ENCODE measurements at regions not wholly inside any gene's neighbourhood (a gene's known extent, or its start where the extent isn't known, plus 50 kb on each side); places are given as distances from the start of the nearest gene placed in this dataset.

- Histone ChIP-seq H2AFZ (ENCODE audit: low read length) (no peak overlapping the region), H3K4me3 (ENCODE audit: low read length) (no peak overlapping the region), H3K36me3 (ENCODE audit: insufficient read depth, low read length) (no peaks in the 10 kb centered on the region), H3K9ac (ENCODE audit: low read length) (no peak overlapping the region), H4K20me1 (ENCODE audit: insufficient read depth, low read depth, low read length) (no peaks in the 10 kb centered on the region), H3K79me2 (ENCODE audit: low read length) (no peaks in the 10 kb centered on the region), H3K9me2 (replicated peaks; ENCODE audit: insufficient read depth, low read length) (no peaks in the 10 kb centered on the region), H3K4me1 (ENCODE audit: low read length) (no peaks in the 10 kb centered on the region), H3K9me3 (ENCODE audit: low read length) (peaks cover 14% of the 10 kb centered on the region; the same call in 1 of the 2 replicates), H3K27ac (ENCODE audit: low read length) (no peak overlapping the region), H3K4me2 (ENCODE audit: low read depth, low read length, poor library complexity, severe bottlenecking) (no peak overlapping the region), H3K27me3 (ENCODE audit: low read length) (no peaks in the 10 kb centered on the region)
- DNase-seq, result no peak
Measured at GRCh38 chr5:125592856-125593255, 830.4 kb upstream of the GRAMD2B start.

- Histone ChIP-seq H3K27ac (ENCODE audit: low read length) (no peak overlapping the region), H2AFZ (ENCODE audit: low read length) (no peak overlapping the region), H3K9me2 (replicated peaks; ENCODE audit: insufficient read depth, low read length) (no peaks in the 10 kb centered on the region), H3K9ac (ENCODE audit: low read length) (no peak overlapping the region), H3K4me1 (ENCODE audit: low read length) (no peaks in the 10 kb centered on the region), H3K27me3 (ENCODE audit: low read length) (no peaks in the 10 kb centered on the region), H3K79me2 (ENCODE audit: low read length) (no peaks in the 10 kb centered on the region), H3K36me3 (ENCODE audit: insufficient read depth, low read length) (no peaks in the 10 kb centered on the region), H3K4me2 (ENCODE audit: low read depth, low read length, poor library complexity, severe bottlenecking) (no peak overlapping the region), H3K9me3 (ENCODE audit: low read length) (peaks cover 15% of the 10 kb centered on the region; the same call in 1 of the 2 replicates), H4K20me1 (ENCODE audit: insufficient read depth, low read depth, low read length) (no peaks in the 10 kb centered on the region), H3K4me3 (ENCODE audit: low read length) (no peak overlapping the region)
- no peak for DNase-seq
Measured at GRCh38 chr5:125595095-125595494, 828.1 kb upstream of the GRAMD2B start.

- Histone ChIP-seq H3K4me1 (ENCODE audit: low read length) (no peaks in the 10 kb centered on the region), H3K4me3 (ENCODE audit: low read length) (no peak overlapping the region), H2AFZ (ENCODE audit: low read length) (no peak overlapping the region), H3K9me3 (ENCODE audit: low read length) (peaks cover 21% of the 10 kb centered on the region), H3K4me2 (ENCODE audit: low read depth, low read length, poor library complexity, severe bottlenecking) (no peak overlapping the region), H3K79me2 (ENCODE audit: low read length) (no peaks in the 10 kb centered on the region), H4K20me1 (ENCODE audit: insufficient read depth, low read depth, low read length) (no peaks in the 10 kb centered on the region), H3K9me2 (replicated peaks; ENCODE audit: insufficient read depth, low read length) (no peaks in the 10 kb centered on the region), H3K36me3 (ENCODE audit: insufficient read depth, low read length) (no peaks in the 10 kb centered on the region), H3K27ac (ENCODE audit: low read length) (no peak overlapping the region), H3K9ac (ENCODE audit: low read length) (no peak overlapping the region), H3K27me3 (ENCODE audit: low read length) (no peaks in the 10 kb centered on the region)
- DNase-seq, result no peak
Measured at GRCh38 chr5:125595845-125596244, 827.4 kb upstream of the GRAMD2B start.

GRCh38 chr5:125597338-125597737, 825.9 kb upstream of the GRAMD2B start:
- Histone ChIP-seq H3K9ac (ENCODE audit: low read length) (no peak overlapping the region), H2AFZ (ENCODE audit: low read length) (no peak overlapping the region), H3K4me1 (ENCODE audit: low read length) (no peaks in the 10 kb centered on the region), H4K20me1 (ENCODE audit: insufficient read depth, low read depth, low read length) (no peaks in the 10 kb centered on the region), H3K79me2 (ENCODE audit: low read length) (no peaks in the 10 kb centered on the region), H3K9me2 (replicated peaks; ENCODE audit: insufficient read depth, low read length) (no peaks in the 10 kb centered on the region), H3K9me3 (ENCODE audit: low read length) (peaks cover 16% of the 10 kb centered on the region), H3K4me2 (ENCODE audit: low read depth, low read length, poor library complexity, severe bottlenecking) (no peak overlapping the region), H3K36me3 (ENCODE audit: insufficient read depth, low read length) (no peaks in the 10 kb centered on the region), H3K27me3 (ENCODE audit: low read length) (no peaks in the 10 kb centered on the region), H3K27ac (ENCODE audit: low read length) (no peak overlapping the region), H3K4me3 (ENCODE audit: low read length) (no peak overlapping the region)
- no peak for DNase-seq

GRCh38 chr5:125600559-125600958, 822.6 kb upstream of the GRAMD2B start:
- DNase-seq, result no peak
- H3K27ac ChIP-seq (ENCODE audit: low read length), result no peak overlapping the region
- H3K9me2 ChIP-seq (replicated peaks; ENCODE audit: insufficient read depth, low read length), result no peaks in the 10 kb centered on the region
- H3K9me3 ChIP-seq (ENCODE audit: low read length), result peaks cover 13% of the 10 kb centered on the region
- H3K4me2 ChIP-seq (ENCODE audit: low read depth, low read length, poor library complexity, severe bottlenecking), result no peak overlapping the region
- no peaks in the 10 kb centered on the region for H3K27me3 ChIP-seq (ENCODE audit: low read length)
- H4K20me1 ChIP-seq (ENCODE audit: insufficient read depth, low read depth, low read length), result no peaks in the 10 kb centered on the region
- H3K4me3 ChIP-seq (ENCODE audit: low read length), result no peak overlapping the region
- H3K79me2 ChIP-seq (ENCODE audit: low read length), result no peaks in the 10 kb centered on the region
- H2AFZ ChIP-seq (ENCODE audit: low read length), result no peak overlapping the region
- no peaks in the 10 kb centered on the region for H3K4me1 ChIP-seq (ENCODE audit: low read length)
- H3K9ac ChIP-seq (ENCODE audit: low read length), result no peak overlapping the region
- H3K36me3 ChIP-seq (ENCODE audit: insufficient read depth, low read length), result no peaks in the 10 kb centered on the region

GRCh38 chr5:125602184-125602583, 821.0 kb upstream of the GRAMD2B start:
- Histone ChIP-seq H3K9me3 (ENCODE audit: low read length) (peaks cover 10% of the 10 kb centered on the region), H3K9ac (ENCODE audit: low read length) (no peak overlapping the region), H3K4me3 (ENCODE audit: low read length) (no peak overlapping the region), H3K36me3 (ENCODE audit: insufficient read depth, low read length) (no peaks in the 10 kb centered on the region), H3K79me2 (ENCODE audit: low read length) (no peaks in the 10 kb centered on the region), H3K4me2 (ENCODE audit: low read depth, low read length, poor library complexity, severe bottlenecking) (no peak overlapping the region), H3K27me3 (ENCODE audit: low read length) (no peaks in the 10 kb centered on the region), H3K4me1 (ENCODE audit: low read length) (no peaks in the 10 kb centered on the region), H4K20me1 (ENCODE audit: insufficient read depth, low read depth, low read length) (no peaks in the 10 kb centered on the region), H3K27ac (ENCODE audit: low read length) (no peak overlapping the region), H2AFZ (ENCODE audit: low read length) (no peak overlapping the region), H3K9me2 (replicated peaks; ENCODE audit: insufficient read depth, low read length) (no peaks in the 10 kb centered on the region)
- DNase-seq, result no peak

- Histone ChIP-seq H3K9me2 (replicated peaks; ENCODE audit: insufficient read depth, low read length) (no peaks in the 10 kb centered on the region), H2AFZ (ENCODE audit: low read length) (no peak overlapping the region), H3K4me2 (ENCODE audit: low read depth, low read length, poor library complexity, severe bottlenecking) (no peak overlapping the region), H3K4me3 (ENCODE audit: low read length) (no peak overlapping the region), H3K36me3 (ENCODE audit: insufficient read depth, low read length) (no peaks in the 10 kb centered on the region), H4K20me1 (ENCODE audit: insufficient read depth, low read depth, low read length) (no peaks in the 10 kb centered on the region), H3K79me2 (ENCODE audit: low read length) (no peaks in the 10 kb centered on the region), H3K9ac (ENCODE audit: low read length) (no peak overlapping the region), H3K27ac (ENCODE audit: low read length) (no peak overlapping the region), H3K27me3 (ENCODE audit: low read length) (no peaks in the 10 kb centered on the region), H3K4me1 (ENCODE audit: low read length) (no peaks in the 10 kb centered on the region), H3K9me3 (ENCODE audit: low read length) (peaks cover 7% of the 10 kb centered on the region)
- no peak for DNase-seq
Measured at GRCh38 chr5:125603321-125603720, 819.9 kb upstream of the GRAMD2B start.

GRCh38 chr5:125604104-125604503, 819.1 kb upstream of the GRAMD2B start:
- Histone ChIP-seq H3K4me1 (ENCODE audit: low read length) (no peaks in the 10 kb centered on the region), H3K36me3 (ENCODE audit: insufficient read depth, low read length) (no peaks in the 10 kb centered on the region), H3K27me3 (ENCODE audit: low read length) (no peaks in the 10 kb centered on the region), H3K9me2 (replicated peaks; ENCODE audit: insufficient read depth, low read length) (no peaks in the 10 kb centered on the region), H3K9me3 (ENCODE audit: low read length) (peaks cover 7% of the 10 kb centered on the region), H3K9ac (ENCODE audit: low read length) (no peak overlapping the region), H3K4me3 (ENCODE audit: low read length) (no peak overlapping the region), H4K20me1 (ENCODE audit: insufficient read depth, low read depth, low read length) (no peaks in the 10 kb centered on the region), H3K4me2 (ENCODE audit: low read depth, low read length, poor library complexity, severe bottlenecking) (no peak overlapping the region), H3K79me2 (ENCODE audit: low read length) (no peaks in the 10 kb centered on the region), H3K27ac (ENCODE audit: low read length) (no peak overlapping the region), H2AFZ (ENCODE audit: low read length) (no peak overlapping the region)
- DNase-seq, result no peak

- no peak overlapping the region for H3K4me3 ChIP-seq (ENCODE audit: low read length)
- no peaks in the 10 kb centered on the region for H3K27me3 ChIP-seq (ENCODE audit: low read length)
- H3K9ac ChIP-seq (ENCODE audit: low read length), result no peak overlapping the region
- H3K4me1 ChIP-seq (ENCODE audit: low read length), result no peaks in the 10 kb centered on the region
- no peaks in the 10 kb centered on the region for H3K79me2 ChIP-seq (ENCODE audit: low read length)
- H3K9me3 ChIP-seq (ENCODE audit: low read length), result no peaks in the 10 kb centered on the region; the same call in 1 of the 2 replicates
- DNase-seq, result no peak
- no peaks in the 10 kb centered on the region for H3K36me3 ChIP-seq (ENCODE audit: insufficient read depth, low read length)
- no peaks in the 10 kb centered on the region for H3K9me2 ChIP-seq (replicated peaks; ENCODE audit: insufficient read depth, low read length)
- no peak overlapping the region for H3K27ac ChIP-seq (ENCODE audit: low read length)
- no peaks in the 10 kb centered on the region for H4K20me1 ChIP-seq (ENCODE audit: insufficient read depth, low read depth, low read length)
- H3K4me2 ChIP-seq (ENCODE audit: low read depth, low read length, poor library complexity, severe bottlenecking), result no peak overlapping the region
- no peak overlapping the region for H2AFZ ChIP-seq (ENCODE audit: low read length)
Measured at GRCh38 chr5:125607018-125607417, 816.2 kb upstream of the GRAMD2B start.

Measured in Karpas-422 (cell line).